CD14-positive monocyte (primary cell): ENCODE measurements at regions not wholly inside any gene's neighbourhood (a gene's known extent, or its start where the extent isn't known, plus 50 kb on each side); places are given as distances from the start of the nearest gene placed in this dataset.

ENCODE experiments used
- DNase-seq, 3 donors: peaks; one replicate each; pipeline ENCODE4 v3.0.0-alpha.2; 2011 to 2022
- H2AFZ ChIP-seq: 2 replicates; pipeline ENCODE4 v1.6.0; 2012; ENCODE audit warnings: mild to moderate bottlenecking, low read depth, low read length, inconsistent platforms; ENCODE audit not compliant: insufficient read depth, poor library complexity, severe bottlenecking
- H3K27ac ChIP-seq, 2 donors: 1 replicate in 1 of 2; 2 replicates in 1 of 2; pipeline ENCODE4 v1.5.1; 2012 to 2013; ENCODE audit warnings: low read length in 2 of 2, control low read depth in 1 of 2, inconsistent platforms in 1 of 2, low read depth in 1 of 2, mild to moderate bottlenecking in 1 of 2
- H3K27me3 ChIP-seq, 2 donors: one replicate each; pipeline versions ENCODE4 v1.6.0 to v1.6.1; 2011 to 2013; ENCODE audit warnings: low read length in 2 of 2; ENCODE audit not compliant: control insufficient read depth in 2 of 2, insufficient read depth in 2 of 2
- H3K36me3 ChIP-seq, 2 donors: replicated peaks in 1 of 2; 1 replicate in 1 of 2; 2 replicates in 1 of 2; pipeline versions ENCODE4 v1.5.1 to v1.6.1; 2012 to 2013; ENCODE audit warnings: low read length in 2 of 2, control low read depth in 1 of 2, inconsistent platforms in 1 of 2, mild to moderate bottlenecking in 1 of 2; ENCODE audit not compliant: insufficient read depth in 2 of 2, control insufficient read depth in 1 of 2
- H3K4me1 ChIP-seq, 2 donors: 1 replicate in 1 of 2; 2 replicates in 1 of 2; pipeline versions ENCODE4 v1.5.1 to v1.6.1; 2012 to 2013; ENCODE audit warnings: low read length in 2 of 2, control low read depth in 1 of 2, inconsistent platforms in 1 of 2, mild to moderate bottlenecking in 1 of 2, moderate library complexity in 1 of 2; ENCODE audit not compliant: insufficient read depth in 2 of 2, control insufficient read depth in 1 of 2
- H3K4me2 ChIP-seq: replicated peaks from 2 replicates; pipeline ENCODE3; 2012; ENCODE audit warnings: low read length, moderate library complexity, mild to moderate bottlenecking; ENCODE audit not compliant: poor library complexity, severe bottlenecking; ENCODE audit errors: extremely low read depth
- H3K4me3 ChIP-seq, 3 experiments: fragments of 200-600 bp in 1 of 3; sonication (generic) in 1 of 3; replicated peaks in 1 of 3; 1 replicate in 2 of 3; 2 replicates in 1 of 3; pipeline ENCODE4 v1.5.1; 2011 to 2013; ENCODE audit warnings: low read length in 3 of 3, mild to moderate bottlenecking in 3 of 3, control low read depth in 2 of 3, low read depth in 2 of 3, inconsistent platforms in 1 of 3, moderate library complexity in 1 of 3
- H3K79me2 ChIP-seq: 2 replicates; pipeline ENCODE4 v1.6.0; 2012; ENCODE audit warnings: mild to moderate bottlenecking, control low read depth, inconsistent platforms, low read length, moderate library complexity; ENCODE audit not compliant: insufficient read depth
- H3K9ac ChIP-seq: 2 replicates; pipeline ENCODE4 v1.6.0; 2017; ENCODE audit warnings: low read length, mild to moderate bottlenecking; ENCODE audit not compliant: insufficient read depth, poor library complexity, severe bottlenecking
- H3K9me3 ChIP-seq, 2 donors: replicated peaks in 1 of 2; 1 replicate in 1 of 2; 2 replicates in 1 of 2; pipeline versions ENCODE4 v1.5.1 to v1.6.1; 2012 to 2013; ENCODE audit warnings: low read length in 2 of 2, control low read depth in 1 of 2; ENCODE audit not compliant: control insufficient read depth in 1 of 2, insufficient read depth in 1 of 2
- H4K20me1 ChIP-seq: 2 replicates; pipeline ENCODE4 v1.6.0; 2012; ENCODE audit warnings: mild to moderate bottlenecking, low read length, control low read depth, moderate library complexity; ENCODE audit not compliant: insufficient read depth
- H3K27ac Mint-ChIP-seq, 7 donors: one replicate each; pipeline ENCODE4 v1.8.0; 2020; ENCODE audit warnings: mild to moderate bottlenecking in 7 of 7, mixed read lengths in 7 of 7, moderate library complexity in 6 of 7, inconsistent platforms in 2 of 7
- H3K27me3 Mint-ChIP-seq, 3 donors: one replicate each; pipeline ENCODE4 v1.8.0; 2021 to 2022; ENCODE audit warnings: low read depth in 3 of 3, mild to moderate bottlenecking in 3 of 3, mixed read lengths in 3 of 3, moderate library complexity in 3 of 3, inconsistent platforms in 1 of 3
- H3K36me3 Mint-ChIP-seq, 2 donors: one replicate each; pipeline ENCODE4 v1.8.0; 2020; ENCODE audit warnings: mixed read lengths in 2 of 2, inconsistent platforms in 1 of 2, mild to moderate bottlenecking in 1 of 2
- H3K4me1 Mint-ChIP-seq: one replicate; pipeline ENCODE4 v1.8.0; 2020; ENCODE audit warnings: mild to moderate bottlenecking, mixed read lengths
- H3K4me3 Mint-ChIP-seq, 2 donors: one replicate each; pipeline ENCODE4 v1.8.0; 2020; ENCODE audit warnings: mild to moderate bottlenecking in 2 of 2, mixed read lengths in 2 of 2, moderate library complexity in 1 of 2
- H3K9me3 Mint-ChIP-seq, 7 donors: one replicate each; pipeline ENCODE4 v1.8.0; 2020 to 2022; ENCODE audit warnings: mixed read lengths in 7 of 7, mild to moderate bottlenecking in 6 of 7, moderate library complexity in 6 of 7, inconsistent platforms in 2 of 7
- WGBS: methylation state at CpG from one replicate; pipeline ENCODE4 v1.1.5; 2013; ENCODE audit warnings: missing lambda C conversion rate; ENCODE audit not compliant: insufficient coverage; 5-methylcytosine and 5-hydroxymethylcytosine counted together
- intact Hi-C, 2 donors: fragments of 100-400 bp; cut with micrococcal nuclease; formaldehyde crosslinking; loops; one replicate each; pipeline versions ENCODE4 v1.15.0 to v1.15.1; 2023
- TF ChIP-seq, protein P1 (sequence below): fragments of 200-600 bp; IDR thresholded peaks from one replicate; pipeline ENCODE4 v1.8.0; 2022; ENCODE audit warnings: antibody characterized with exemption, mild to moderate bottlenecking

GRCh38 chr4:60905162-60905561 is 295.0 kb upstream of the ADGRL3 start:
- Mint-ChIP-seq H3K9me3 (peaks cover 0 to 5% (median 0%) of the 10 kb centered on the region in 7 donors), H3K36me3 (no peaks in the 10 kb centered on the region), H3K27me3 (peaks cover 0 to 2% (median 0%) of the 10 kb centered on the region in 3 donors), H3K4me3 (no peak overlapping the region), H3K27ac (no peak overlapping the region), H3K4me1 (no peaks in the 10 kb centered on the region)
- H3K4me1 ChIP-seq = no peaks in the 10 kb centered on the region
- no peak overlapping the region for H3K4me3 ChIP-seq
- intact Hi-C loops = no loop called here
- no peak overlapping the region for H3K27ac ChIP-seq
- no peak overlapping the region for H3K9ac ChIP-seq
- TF ChIP-seq, protein P1, sequence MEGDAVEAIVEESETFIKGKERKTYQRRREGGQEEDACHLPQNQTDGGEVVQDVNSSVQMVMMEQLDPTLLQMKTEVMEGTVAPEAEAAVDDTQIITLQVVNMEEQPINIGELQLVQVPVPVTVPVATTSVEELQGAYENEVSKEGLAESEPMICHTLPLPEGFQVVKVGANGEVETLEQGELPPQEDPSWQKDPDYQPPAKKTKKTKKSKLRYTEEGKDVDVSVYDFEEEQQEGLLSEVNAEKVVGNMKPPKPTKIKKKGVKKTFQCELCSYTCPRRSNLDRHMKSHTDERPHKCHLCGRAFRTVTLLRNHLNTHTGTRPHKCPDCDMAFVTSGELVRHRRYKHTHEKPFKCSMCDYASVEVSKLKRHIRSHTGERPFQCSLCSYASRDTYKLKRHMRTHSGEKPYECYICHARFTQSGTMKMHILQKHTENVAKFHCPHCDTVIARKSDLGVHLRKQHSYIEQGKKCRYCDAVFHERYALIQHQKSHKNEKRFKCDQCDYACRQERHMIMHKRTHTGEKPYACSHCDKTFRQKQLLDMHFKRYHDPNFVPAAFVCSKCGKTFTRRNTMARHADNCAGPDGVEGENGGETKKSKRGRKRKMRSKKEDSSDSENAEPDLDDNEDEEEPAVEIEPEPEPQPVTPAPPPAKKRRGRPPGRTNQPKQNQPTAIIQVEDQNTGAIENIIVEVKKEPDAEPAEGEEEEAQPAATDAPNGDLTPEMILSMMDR = no peak
- H2AFZ ChIP-seq = no peak overlapping the region
- no CpG with 5 or more reads among the region's 4 CpGs for WGBS
- no peak for DNase-seq
- H3K9me3 ChIP-seq = peaks cover 0 to 3% of the 10 kb centered on the region in 2 donors
- no peaks in the 10 kb centered on the region for H3K36me3 ChIP-seq
- no peaks in the 10 kb centered on the region for H3K27me3 ChIP-seq
- H3K4me2 ChIP-seq = no peak overlapping the region
- H4K20me1 ChIP-seq = no peaks in the 10 kb centered on the region
- no peaks in the 10 kb centered on the region for H3K79me2 ChIP-seq

- H3K9ac ChIP-seq = no peak overlapping the region
- no peak overlapping the region for H3K27ac Mint-ChIP-seq
- H3K4me3 Mint-ChIP-seq = no peak overlapping the region
- TF ChIP-seq, protein P1 = no peak
- H3K4me3 ChIP-seq = no peak overlapping the region
- H2AFZ ChIP-seq = no peak overlapping the region
- H3K36me3 ChIP-seq = no peaks in the 10 kb centered on the region
- H3K36me3 Mint-ChIP-seq = no peaks in the 10 kb centered on the region
- no peak overlapping the region for H3K27ac ChIP-seq
- H4K20me1 ChIP-seq = no peaks in the 10 kb centered on the region
- peaks cover 0 to 5% (median 0%) of the 10 kb centered on the region in 7 donors for H3K9me3 Mint-ChIP-seq
- DNase-seq = no peak
- no peaks in the 10 kb centered on the region for H3K4me1 ChIP-seq
- peaks cover 0 to 1% (median 0%) of the 10 kb centered on the region in 3 donors for H3K27me3 Mint-ChIP-seq
- no peaks in the 10 kb centered on the region for H3K9me3 ChIP-seq
- H3K4me1 Mint-ChIP-seq = no peaks in the 10 kb centered on the region
- intact Hi-C loops = no loop called here
- no peaks in the 10 kb centered on the region for H3K27me3 ChIP-seq
- H3K4me2 ChIP-seq = no peak overlapping the region
- H3K79me2 ChIP-seq = no peaks in the 10 kb centered on the region
Measured at GRCh38 chr4:60911127-60911526, 289.0 kb upstream of the ADGRL3 start.
